AG09319 (cell line): ENCODE measurements at regions not wholly inside any gene's neighbourhood (a gene's known extent, or its start where the extent isn't known, plus 50 kb on each side); places are given as distances from the start of the nearest gene placed in this dataset.

Experiments used
- DNase-seq: peaks from one replicate; pipeline ENCODE4 v3.0.0-alpha.2; 2010; ENCODE audit warnings: low read depth; ENCODE audit errors: extremely low read depth
- TF ChIP-seq, protein P1 (sequence below): IDR thresholded peaks from 2 replicates; pipeline ENCODE4 v1.5.1; 2011; ENCODE audit warnings: low read depth, mild to moderate bottlenecking, inconsistent platforms, low read length, moderate library complexity

- no peak for DNase-seq
- TF ChIP-seq, protein P1, sequence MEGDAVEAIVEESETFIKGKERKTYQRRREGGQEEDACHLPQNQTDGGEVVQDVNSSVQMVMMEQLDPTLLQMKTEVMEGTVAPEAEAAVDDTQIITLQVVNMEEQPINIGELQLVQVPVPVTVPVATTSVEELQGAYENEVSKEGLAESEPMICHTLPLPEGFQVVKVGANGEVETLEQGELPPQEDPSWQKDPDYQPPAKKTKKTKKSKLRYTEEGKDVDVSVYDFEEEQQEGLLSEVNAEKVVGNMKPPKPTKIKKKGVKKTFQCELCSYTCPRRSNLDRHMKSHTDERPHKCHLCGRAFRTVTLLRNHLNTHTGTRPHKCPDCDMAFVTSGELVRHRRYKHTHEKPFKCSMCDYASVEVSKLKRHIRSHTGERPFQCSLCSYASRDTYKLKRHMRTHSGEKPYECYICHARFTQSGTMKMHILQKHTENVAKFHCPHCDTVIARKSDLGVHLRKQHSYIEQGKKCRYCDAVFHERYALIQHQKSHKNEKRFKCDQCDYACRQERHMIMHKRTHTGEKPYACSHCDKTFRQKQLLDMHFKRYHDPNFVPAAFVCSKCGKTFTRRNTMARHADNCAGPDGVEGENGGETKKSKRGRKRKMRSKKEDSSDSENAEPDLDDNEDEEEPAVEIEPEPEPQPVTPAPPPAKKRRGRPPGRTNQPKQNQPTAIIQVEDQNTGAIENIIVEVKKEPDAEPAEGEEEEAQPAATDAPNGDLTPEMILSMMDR: no peak
Observed at GRCh38 chr3:109899925-109900324, 562.6 kb upstream of the DPPA4 start.

DNA sequence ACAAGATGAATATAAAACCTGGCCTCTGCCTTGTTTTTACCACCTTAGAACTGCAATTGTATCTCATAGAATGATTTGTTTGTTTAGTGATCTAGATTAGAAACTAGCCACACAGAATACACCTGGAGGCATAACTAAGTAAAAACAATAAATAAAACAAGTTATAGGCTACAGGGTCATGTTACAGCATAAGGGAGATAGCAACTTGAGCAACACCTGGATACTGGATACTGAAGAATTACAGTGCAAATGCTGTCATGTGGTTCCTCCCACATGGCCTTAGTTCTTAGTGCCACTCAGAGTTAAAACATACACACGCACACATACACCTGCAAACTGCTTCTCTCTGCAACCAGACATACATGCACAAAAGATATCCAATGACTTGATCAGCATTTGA, 563.4 kb upstream of the DPPA4 start:
- TF ChIP-seq, protein P1: no peak
- DNase-seq: no peak

DNA sequence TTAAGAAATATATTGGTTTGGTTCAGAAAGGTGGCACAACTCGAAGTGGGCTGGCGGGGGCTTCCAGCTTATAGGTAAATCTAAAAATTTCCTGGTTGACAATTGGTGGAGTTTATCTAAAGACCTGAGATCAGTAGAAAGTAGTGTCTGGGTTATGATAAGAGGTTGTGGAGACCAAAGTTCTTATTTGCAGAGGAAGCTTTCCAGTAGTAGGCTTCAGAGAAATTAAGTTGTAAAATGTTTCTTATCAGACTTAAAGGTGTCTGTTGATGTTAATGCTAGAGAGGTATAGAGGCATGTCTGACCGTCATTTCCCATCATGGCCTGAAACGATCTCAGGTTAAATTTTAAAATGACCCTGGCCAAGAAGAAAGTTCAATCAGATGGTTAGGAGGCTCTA, 565.2 kb upstream of the DPPA4 start:
- DNase-seq: no peak
- TF ChIP-seq, protein P1: no peak

- DNase-seq: no peak
- TF ChIP-seq, protein P1: no peak
Observed at GRCh38 chr3:109903100-109903499, 565.8 kb upstream of the DPPA4 start.

DNA sequence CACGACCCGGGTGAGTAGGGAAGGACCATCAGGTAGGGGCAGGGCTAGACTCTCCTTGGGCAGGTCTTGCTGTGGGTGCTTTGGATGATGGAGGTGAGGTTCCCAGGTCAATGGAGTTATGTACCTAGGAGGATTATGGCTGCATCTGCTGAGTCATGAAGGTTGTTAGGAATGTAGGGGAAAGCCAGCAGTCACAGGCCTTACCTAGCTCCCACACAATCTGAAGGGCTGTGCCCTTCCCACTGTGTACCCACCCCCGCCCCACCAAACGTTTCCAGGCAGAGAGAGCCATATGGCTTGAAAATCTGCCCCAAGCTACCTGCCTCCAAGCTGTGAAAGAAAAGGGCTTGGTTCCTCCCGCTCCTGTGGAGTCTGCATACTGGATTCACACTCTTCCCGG, 573.4 kb upstream of the DPPA4 start:
- TF ChIP-seq, protein P1: no peak
- DNase-seq: no peak

GRCh38 chr3:109918740-109919139, 581.4 kb upstream of the DPPA4 start:
- TF ChIP-seq, protein P1: no peak

DNA sequence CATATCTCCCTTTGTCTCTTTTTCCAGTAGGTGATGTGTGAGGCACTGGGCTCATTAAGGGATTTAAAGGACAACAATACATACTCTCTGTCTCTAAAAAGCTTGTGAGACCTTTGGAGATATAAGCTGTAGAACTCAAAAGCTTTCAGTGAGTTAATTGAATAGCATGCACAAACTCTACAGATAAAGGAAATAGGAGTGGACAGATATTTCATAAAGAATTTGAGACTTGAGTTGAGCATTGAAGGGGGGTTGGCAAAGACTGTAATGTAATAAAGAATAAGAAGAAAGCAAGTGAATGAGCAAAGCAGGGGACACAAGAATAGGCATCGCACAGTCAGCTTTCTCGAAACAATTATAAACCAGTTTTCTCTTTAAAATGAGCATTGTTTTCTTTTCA, 583.4 kb upstream of the DPPA4 start:
- TF ChIP-seq, protein P1: no peak

More at GRCh38 chr3:109918740-109919139, 581.4 kb upstream of the DPPA4 start:
- DNase-seq: no peak

More for the DNA sequence above, 583.4 kb upstream of the DPPA4 start:
- no peak for DNase-seq
